GM21737 (cell line): ENCODE measurements at regions not wholly inside any gene's neighbourhood (a gene's known extent, or its start where the extent isn't known, plus 50 kb on each side); places are given as distances from the start of the nearest gene placed in this dataset.
"Not testable (repeated sequence)": the region's sequence is repeated elsewhere in the genome, so short reads cannot be mapped to it uniquely, and the experiment has no call there.

ENCODE experiments used
- ATAC-seq: cut with Tn5 transposase; IDR thresholded peaks from one replicate; pipeline ENCODE4 v1.9.1; 2021; ENCODE audit warnings: mild to moderate bottlenecking, moderate library complexity; ENCODE audit not compliant: unreplicated experiment

DNA sequence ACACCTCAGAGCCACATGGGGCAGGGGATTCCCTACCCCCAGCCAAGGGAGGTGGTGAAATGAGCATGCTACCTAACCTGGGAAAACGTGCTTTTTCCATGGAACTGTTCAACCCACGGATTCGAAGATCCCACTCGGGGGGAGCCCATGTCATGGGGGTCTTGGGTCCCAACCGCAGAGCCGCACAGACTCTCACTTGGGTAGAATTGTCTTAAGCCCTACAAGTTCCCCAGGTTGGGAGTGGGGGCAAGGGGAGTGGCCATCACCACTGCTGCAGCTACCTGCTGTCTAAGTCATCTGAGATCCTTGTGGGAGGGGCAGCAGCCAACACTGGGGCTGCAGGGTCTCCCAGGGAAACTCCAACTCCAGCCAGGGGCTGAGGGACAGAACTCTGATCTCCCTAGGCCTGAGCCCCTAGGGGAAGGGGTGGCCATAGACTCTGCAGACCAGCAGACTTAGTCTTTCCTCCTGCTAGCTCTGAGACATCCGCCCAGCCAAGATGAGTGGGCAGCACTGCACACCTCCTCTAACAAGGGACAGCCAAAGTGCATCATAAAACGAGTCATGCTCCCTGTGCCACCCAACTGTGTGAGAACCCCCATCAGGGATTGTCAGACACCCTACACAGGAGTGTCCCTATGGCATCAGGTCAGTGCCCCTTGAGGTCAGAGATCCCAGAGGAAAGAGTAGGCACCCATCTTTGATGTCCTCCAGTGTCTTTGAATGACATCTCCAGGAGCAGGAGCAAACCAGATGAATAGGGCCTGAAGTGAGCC is 610.4 kb upstream of the SLITRK6 start:
- no peak for ATAC-seq

DNA sequence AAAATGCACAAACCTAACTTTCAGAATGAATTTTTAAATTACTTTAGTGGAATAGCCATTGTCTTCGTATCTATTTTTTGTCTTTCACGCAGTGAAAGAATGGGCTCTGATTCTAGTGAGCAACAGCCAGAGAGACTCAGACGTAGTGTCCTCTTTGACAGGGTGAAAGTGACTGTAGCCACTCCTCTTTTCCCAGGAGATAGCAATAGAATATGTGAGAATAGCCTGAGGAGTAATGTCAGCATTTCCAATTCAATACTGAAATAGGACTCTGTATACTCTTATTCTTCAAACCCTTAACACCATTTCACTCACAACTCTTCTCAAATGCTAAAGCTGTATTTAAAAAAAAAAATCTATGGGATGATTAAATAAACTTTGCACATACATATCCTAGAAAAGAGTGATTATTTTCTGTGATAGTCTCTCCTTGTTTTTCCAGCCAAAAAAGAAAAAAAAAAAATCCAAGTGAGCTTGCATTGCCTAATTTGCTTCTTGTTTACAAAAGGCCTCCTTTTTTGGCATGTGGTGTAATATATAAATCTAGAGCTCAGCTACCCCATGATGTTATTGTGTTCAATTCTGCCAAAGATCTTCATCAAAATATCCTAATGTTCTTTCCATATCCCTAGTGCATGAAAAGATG is 626.1 kb upstream of the SLITRK6 start:
- no peak for ATAC-seq

DNA sequence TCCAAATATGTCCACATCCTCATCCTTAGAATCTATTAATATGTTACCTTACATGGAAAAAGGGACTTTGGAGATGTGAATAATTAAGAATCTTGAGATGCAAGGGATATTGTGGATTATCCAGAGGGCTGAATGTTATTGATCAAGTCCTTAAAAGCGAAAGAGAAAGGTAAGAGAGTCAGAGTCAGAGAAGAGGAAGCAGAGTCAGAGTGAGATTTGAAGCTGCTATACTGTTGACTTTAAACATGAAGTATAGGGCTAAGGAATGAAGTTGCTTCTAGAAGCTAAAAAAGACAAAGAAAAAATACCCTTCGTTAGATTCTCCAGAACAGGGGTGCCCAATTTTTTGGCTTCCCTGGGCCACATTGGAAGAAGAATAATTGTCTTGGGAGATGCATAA is 627.2 kb upstream of the SLITRK6 start:
- ATAC-seq = no peak

DNA sequence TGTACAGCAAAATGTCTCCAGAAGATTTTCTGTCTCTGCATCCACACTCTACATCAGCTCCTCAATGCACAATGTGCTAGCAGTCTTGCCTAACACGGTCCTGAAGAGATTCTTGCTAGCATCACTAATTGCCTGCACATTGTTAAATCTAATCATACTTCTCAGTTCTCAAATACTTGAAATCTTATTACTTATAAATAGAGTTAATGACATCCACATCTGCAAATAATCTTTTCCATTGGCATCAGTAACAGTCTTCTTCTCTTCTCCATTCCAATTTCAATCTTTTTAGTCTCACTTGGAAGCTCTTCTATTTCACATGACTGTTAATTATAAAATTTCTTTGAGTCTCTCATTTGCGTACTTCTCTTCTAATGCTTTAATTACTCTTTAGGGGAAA is 630.5 kb upstream of the SLITRK6 start:
- ATAC-seq = no peak

DNA sequence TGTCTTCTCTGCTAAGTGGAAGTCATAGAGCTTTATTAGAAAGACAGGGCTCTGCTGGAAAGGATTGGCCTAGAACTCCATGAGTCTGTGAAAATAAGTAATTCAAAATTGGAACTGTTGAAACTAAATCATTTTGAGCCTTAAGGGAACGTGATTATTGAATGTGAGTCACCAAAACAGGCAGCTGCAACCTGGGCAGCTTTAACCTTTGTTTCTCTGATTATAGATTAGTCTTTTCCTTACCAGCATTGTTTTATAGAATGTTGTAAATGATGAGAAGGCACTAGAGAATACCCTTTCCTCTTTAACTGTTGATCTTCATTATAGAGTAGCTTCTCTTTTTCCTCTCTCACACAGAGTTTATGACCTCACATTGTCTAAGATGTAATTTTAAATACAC is 638.8 kb upstream of the SLITRK6 start:
- no peak for ATAC-seq

DNA sequence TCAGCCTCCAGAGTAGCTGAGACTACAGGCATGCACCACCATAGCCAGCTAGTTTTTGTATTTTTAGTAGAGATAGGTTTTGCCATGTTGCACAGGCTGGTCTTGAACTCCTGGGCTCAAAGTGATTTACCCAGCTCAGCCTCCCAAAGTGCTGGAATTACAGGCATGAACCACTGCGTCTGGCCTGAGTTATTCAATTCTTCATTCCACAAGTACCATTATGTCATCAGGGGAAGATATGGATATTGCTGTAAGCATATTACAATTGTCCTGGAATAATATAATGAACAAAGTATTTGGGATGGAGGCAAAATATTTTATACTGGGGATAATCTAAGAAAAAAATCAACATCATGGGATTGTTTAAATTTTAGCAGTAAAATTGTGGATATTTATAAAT is 646.0 kb upstream of the SLITRK6 start:
- ATAC-seq = no peak

DNA sequence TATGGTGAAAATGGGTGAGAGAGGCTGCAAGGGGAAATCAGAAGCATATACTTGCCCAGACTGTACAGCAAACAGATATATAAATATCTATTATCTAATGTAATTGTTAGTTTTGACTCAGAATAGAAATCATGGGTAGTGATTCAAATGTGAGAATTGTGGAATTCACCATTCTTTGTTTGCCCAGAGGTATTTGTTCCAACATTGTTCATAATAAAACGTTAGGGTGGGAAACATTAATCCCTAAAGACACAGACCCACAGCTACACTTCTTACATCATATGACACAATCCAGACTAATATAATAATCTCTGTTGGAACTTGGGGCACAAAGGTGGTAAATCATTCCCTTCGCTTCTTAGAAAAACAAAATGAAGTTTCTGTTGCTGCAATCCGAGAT is 646.5 kb upstream of the SLITRK6 start:
- no peak for ATAC-seq

DNA sequence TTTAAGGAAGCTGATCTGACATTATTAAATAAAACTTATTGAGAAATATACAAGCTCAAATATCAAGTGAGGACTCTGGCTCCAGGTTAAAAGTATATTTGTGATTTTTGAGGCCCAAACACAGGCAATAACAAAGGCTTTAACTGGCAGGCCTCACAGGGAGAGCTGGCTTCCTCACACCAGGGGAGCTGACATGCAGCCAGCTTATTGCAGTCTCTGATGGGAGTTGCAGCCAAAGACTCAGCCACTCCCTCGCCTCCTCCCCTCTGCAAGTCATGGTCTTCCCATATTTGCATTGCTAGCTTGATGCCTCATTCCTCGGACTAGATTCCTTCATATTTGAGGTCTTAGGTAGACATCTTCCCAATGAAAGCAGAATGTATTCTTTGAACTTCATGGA is 647.1 kb upstream of the SLITRK6 start:
- ATAC-seq = no peak

DNA sequence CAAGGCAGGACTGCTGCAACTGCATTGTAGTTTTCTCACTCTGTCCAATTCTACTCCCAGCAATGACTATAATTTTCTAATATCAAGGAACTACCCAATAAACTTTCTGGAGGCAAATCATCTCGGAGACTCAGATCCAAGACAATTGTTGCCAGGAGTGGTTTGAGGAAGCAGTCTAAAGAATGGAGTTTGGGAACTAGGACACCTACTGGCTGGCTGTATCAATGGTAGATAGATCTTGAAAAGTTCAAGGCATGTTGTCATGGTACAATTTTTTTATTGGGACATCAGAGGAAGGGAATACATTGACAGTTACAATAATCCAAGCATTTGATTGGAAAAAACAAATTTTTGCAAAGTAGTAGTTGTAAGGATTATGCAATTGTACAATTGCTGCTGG is 648.3 kb upstream of the SLITRK6 start:
- no peak for ATAC-seq

DNA sequence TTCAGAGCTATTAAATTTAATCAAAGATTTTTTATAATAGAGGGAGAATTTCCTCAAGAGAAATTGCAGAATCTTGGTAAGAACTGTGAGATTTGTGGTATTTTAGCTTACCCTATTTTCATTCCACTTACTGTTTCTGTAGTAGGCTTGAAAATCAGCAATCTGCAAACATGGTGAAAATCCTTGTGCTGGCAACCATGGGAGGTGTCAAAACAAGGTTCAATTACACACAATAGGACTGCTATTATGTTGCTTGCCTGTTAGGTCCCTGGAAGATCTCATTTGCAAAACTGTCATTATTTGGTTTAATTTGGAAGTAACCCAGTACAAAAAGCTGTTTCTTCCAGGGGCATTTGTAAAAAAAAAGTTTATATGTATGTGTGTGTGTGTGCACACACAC is 662.8 kb upstream of the SLITRK6 start:
- no peak for ATAC-seq

DNA sequence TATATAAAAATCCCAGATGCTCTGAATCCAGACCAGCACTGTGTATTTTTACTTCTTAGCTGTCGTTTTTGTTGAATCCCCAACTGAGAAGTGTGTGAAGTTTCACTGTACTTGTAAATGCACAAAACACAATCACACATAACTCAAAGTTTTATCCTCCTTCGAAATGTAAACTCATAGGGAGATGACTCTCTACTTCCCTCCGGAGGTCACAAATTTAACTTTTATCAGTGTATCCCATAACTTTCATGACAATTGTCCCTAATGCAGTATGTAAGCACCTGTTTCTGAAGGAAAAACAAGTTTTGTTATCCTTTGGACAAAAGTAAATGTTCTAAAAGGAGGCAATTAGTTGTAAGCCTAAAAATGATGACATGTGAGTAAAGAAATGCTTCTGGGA is 665.0 kb upstream of the SLITRK6 start:
- ATAC-seq = no peak

DNA sequence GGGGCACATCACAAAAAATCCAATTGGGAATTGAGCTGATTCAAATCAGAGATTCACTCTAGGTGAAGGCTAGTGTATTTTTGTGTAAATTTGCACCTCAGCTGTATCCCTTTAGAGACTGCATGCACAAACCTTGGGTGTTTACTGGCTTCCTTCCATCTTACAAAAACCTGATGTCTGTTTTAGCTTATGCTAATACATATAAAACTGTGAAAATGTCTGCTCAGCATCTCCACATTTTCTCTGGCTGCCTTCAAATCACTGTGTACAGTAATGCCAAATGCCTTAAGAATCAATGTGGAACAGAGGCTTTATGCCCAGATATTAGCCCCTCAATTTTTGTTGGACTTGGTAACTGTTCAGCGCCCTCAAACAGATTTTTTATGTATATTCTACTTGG is 675.8 kb upstream of the SLITRK6 start:
- ATAC-seq = no peak

DNA sequence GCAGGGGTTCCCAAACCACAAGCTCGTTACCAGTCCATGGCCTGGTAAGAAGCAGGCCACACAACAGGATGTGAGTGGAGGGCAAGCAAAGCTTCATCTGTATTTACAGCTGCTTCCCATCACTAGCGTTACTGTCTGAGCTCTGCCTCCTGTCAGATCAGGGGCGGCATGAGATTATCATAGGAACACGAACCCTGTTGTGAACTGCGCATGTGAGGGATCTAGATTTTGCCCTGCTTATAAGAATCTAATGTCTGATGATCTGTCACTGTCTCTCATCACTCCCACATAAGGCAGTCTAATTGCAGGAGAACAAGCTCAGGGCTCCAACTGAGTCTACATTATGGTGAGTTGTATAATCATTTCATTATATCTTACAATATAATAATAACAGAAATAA is 677.4 kb upstream of the SLITRK6 start:
- ATAC-seq = no peak

DNA sequence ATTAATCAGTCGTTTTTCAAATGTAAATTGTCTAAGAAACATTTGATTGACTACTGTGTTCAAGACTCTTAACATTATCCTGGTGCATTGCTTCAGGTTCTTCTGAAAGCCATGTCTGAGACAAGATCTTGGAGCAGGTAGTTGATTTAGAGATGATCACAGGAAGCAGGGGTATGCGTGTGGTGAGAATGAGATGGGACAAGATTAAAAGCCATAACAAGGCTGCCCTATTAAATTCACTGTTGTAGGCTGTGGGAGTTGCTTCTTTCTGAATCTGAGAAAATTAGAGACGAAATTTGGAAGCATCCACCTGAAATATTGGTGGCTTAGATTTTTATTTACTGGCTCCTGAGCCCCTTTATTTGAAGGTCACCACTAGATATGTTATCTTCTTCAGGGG is 687.4 kb upstream of the SLITRK6 start:
- no peak for ATAC-seq

DNA sequence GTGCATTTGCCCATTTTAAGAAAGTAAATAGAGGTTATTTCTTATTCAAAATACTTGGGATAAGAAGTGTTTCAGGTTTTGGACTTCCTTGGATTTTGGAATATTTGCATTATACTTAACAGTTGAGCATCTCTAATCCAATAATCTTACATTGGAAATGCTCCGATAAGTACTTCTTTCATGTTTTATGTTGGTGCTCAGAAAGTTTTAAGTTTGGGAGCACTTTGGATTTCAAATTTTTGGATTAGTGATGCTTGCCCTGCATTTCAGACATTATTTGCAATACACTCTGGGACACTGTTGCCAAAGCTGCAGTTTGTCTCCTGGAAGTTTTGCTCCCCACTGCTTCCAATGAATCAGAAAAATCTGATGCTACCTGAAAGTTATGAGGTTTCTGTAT is 691.9 kb upstream of the SLITRK6 start:
- ATAC-seq = no peak

DNA sequence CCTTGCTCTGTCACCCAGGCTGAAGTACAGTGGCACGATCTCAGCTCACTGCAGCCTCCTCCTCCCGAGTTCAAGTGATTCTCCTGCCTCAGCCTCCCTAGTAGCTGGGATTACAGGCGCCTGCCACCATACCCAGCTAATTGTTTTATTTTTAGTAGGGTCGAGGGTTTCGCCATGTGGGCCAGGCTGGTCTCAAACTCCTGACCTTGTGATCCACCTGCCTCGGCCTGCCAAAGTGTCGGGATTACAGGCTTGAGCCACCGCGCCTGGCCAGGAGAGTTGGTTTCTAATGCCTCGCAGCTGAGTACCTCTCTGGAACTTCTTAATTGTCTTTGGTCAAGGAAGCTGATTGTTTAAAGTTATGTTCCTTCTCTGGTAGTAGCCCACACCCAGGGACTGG is 702.7 kb upstream of the SLITRK6 start:
- not testable (repeated sequence) for ATAC-seq

DNA sequence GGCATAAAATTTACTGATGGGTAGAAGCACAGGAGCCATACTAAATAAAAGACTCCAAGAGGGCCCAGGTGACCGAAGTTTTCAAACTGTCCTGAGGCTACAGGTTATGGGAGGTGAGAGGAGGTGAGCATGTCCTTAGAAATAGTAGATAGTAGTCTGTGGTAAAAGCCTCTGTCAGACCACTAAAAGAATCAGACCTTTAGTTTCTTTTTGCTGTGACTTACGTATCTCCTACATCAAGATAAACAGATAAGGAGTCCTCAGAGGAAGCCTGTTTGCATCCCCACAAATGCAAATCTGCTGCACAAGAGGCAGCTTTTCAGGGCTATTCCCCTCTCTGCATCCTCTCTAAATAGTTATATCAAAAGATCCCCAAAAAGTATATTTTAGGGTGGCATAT is 711.6 kb upstream of the SLITRK6 start:
- ATAC-seq = no peak

DNA sequence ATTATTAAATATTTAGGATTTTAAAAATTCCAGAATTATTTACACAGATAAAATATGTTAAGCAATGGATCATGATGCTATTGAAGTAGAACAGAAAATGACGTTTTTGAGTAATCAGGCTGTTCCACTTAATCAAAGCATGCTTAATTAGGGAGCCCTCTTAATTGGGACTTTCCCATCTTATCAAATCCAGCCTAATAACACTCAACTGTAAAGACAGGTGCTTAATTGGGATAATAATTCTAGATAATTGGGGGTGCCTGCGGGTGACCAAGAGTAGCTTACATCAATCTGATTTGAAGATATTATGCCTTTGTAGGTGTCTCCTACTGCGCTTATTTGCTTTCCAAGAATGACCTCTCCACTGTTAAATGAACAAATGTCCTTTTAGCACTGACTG is 742.2 kb upstream of the SLITRK6 start:
- no peak for ATAC-seq

DNA sequence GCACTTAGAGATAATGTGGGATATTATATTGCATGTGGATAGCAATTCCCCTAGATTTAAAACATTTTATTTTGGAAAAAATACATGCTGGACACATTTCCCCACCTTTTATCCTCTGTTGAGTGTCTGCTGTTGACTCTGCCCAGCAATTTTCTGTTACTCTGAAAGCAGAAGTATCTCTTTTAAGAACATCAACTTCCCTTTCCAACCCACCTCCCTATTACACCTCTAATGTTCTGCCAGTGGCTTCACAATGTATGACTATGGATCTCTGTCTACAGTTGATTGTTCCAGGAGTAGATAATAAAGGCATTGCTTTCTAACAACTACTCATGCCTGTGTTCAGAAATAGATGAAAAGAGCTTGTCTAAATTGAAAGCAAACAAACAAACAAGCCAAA is 754.8 kb upstream of the SLITRK6 start:
- no peak for ATAC-seq

DNA sequence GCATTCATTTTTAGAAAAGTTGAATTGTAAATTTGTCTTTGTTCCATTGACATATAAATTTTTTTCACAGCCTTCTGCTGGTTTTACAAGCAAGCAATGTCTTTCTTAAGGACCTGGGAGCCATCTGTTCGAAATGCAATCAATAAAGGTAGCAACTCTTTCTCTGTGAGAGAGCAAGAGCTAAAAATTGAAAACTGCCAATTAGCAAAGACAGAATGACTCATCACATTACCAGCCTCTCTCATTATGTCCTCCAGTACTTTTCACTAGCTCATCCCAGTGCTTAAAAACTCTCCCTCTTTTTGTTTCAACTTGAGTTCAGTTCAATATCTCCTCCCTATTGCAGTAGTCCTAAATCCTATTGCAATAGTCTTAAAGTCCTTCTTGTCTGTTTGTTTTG is 760.7 kb upstream of the SLITRK6 start:
- no peak for ATAC-seq

DNA sequence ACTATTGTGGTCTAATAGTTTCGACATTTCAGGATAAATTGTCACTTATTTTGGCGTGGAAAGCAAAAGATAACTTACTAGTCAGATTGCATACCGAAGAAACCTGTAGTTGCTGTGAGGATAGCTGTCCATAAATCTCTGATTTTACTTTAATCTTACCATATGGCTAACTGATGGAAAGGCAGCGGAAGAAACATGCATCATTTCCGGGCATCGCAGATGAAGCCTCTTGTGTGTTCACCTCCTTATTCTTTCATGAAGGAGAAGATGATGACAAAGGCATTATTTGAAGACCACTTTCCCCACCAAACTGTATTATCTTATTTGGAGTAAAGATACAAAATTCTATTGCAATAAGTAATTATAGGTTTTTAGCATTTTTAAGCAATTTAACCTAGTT is 763.6 kb upstream of the SLITRK6 start:
- no peak for ATAC-seq

DNA sequence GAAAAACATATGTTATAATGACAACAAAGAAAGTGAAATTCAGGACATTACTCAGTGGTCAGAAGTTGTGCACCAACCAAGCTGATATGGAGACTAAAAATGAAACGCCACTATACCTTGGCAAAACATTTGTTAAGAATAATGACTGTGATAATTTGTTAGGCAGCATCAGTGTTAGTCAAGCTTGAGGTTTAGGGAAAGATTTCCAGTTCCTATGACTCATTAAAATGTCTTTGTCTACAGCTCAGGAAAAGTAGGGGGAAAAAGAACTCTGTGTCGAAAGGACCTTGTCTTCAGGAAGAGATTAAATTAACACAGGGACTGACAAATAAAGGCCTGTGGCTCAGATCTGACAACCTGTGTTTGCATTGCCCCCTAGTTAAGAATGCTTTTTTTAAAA is 764.1 kb upstream of the SLITRK6 start:
- no peak for ATAC-seq

DNA sequence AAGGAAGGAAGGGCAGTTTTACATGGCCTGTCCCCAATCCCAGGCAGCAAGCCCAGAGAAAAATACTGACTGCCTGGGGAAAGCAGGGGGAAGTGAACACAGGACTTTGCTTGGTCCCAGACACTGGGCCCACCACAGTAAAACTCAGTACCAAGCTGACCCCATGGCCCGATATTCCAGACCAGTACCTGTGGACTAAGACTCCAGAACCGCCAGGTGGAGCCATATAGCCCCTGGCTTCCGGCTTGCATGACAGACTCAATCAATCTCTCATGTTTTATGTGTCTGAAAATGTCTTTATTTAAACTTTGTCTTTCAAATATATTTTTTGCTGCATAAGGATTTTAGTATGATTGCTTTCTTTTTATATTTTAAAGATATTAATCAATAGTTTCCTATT is 767.9 kb upstream of the SLITRK6 start:
- no peak for ATAC-seq
